Coronary artery (tissue), 2 donors: ENCODE measurements at regions not wholly inside any gene's neighbourhood (a gene's known extent, or its start where the extent isn't known, plus 50 kb on each side); places are given as distances from the start of the nearest gene placed in this dataset.
"Not testable (repeated sequence)": the region's sequence is repeated elsewhere in the genome, so short reads cannot be mapped to it uniquely, and the experiment has no call there.

ENCODE experiments used
- DNase-seq: peaks from one replicate; pipeline ENCODE4 v3.0.0-alpha.2; 2017; ENCODE audit warnings: low spot score
- H3K27ac ChIP-seq, 2 donors: fragments of 200-600 bp; sonication (generic); one replicate each; pipeline ENCODE4 v1.5.1; 2016 to 2019
- H3K4me3 ChIP-seq: fragments of 200-600 bp; sonication (generic); 2 replicates; pipeline ENCODE4 v1.5.1; 2016; ENCODE audit warnings: mild to moderate bottlenecking, moderate library complexity
- CTCF ChIP-seq: fragments of 200-600 bp; sonication (generic); IDR thresholded peaks from one replicate; pipeline ENCODE4 v1.5.1; 2019; ENCODE audit warnings: antibody characterized with exemption

- Histone ChIP-seq H3K27ac (no peak overlapping the region), H3K4me3 (no peak overlapping the region)
- TF ChIP-seq CTCF: no peak
- no peak for DNase-seq
Measured at GRCh38 chr1:88612292-88612691, 71.8 kb upstream of the PKN2 start.

GRCh38 chr1:88612773-88613172 lies 71.3 kb upstream of the PKN2 start:
- no peak overlapping the region for H3K4me3 ChIP-seq
- H3K27ac ChIP-seq: no peak overlapping the region
- no peak for TF ChIP-seq CTCF
- DNase-seq: no peak

- Histone ChIP-seq H3K27ac (no peak overlapping the region), H3K4me3 (no peak overlapping the region)
- no peak for TF ChIP-seq CTCF
- DNase-seq: no peak
Measured at GRCh38 chr1:88618331-88618730, 65.7 kb upstream of the PKN2 start.

- DNase-seq, H3K4me3 ChIP-seq, H3K27ac ChIP-seq: not testable (repeated sequence)
Measured at GRCh38 chr1:88623101-88623500, 61.0 kb upstream of the PKN2 start.
